Natural killer cell (primary cell): ENCODE measurements at regions not wholly inside any gene's neighbourhood (a gene's known extent, or its start where the extent isn't known, plus 50 kb on each side); places are given as distances from the start of the nearest gene placed in this dataset.

Experiments
- ATAC-seq, 3 donors: fragments of 150-1000 bp in 2 of 3; fragments of 200-7000 bp in 1 of 3; cut with Tn5 transposase; 1 replicate in 1 of 3; 2 replicates in 2 of 3; pipeline ENCODE4 v1.10.0; 2021; ENCODE audit warnings: mild to moderate bottlenecking in 2 of 3, moderate library complexity in 2 of 3
- DNase-seq, 2 donors: peaks; one replicate each; pipeline versions ENCODE4 v3.0.0 to v3.0.0-alpha.2; 2013 to 2021; ENCODE audit warnings: mixed read lengths in 1 of 2
- H3K27ac ChIP-seq: one replicate; pipeline ENCODE4 v1.5.1; 2013; ENCODE audit warnings: mild to moderate bottlenecking, low read length
- H3K27me3 ChIP-seq: one replicate; pipeline ENCODE4 v1.6.1; 2013; ENCODE audit warnings: low read length; ENCODE audit not compliant: control insufficient read depth, insufficient read depth
- H3K36me3 ChIP-seq: one replicate; pipeline ENCODE4 v1.6.1; 2013; ENCODE audit warnings: low read length; ENCODE audit not compliant: control insufficient read depth, insufficient read depth
- H3K4me1 ChIP-seq: one replicate; pipeline ENCODE4 v1.6.1; 2013; ENCODE audit warnings: low read length; ENCODE audit not compliant: control insufficient read depth, insufficient read depth
- H3K4me3 ChIP-seq: one replicate; pipeline ENCODE4 v1.5.1; 2013; ENCODE audit warnings: low read length
- H3K9me3 ChIP-seq: one replicate; pipeline ENCODE4 v1.6.1; 2013; ENCODE audit warnings: low read length; ENCODE audit not compliant: control insufficient read depth, insufficient read depth
- H3K27ac Mint-ChIP-seq, 2 donors: one replicate each; pipeline ENCODE4 v1.8.0; 2022; ENCODE audit warnings: mild to moderate bottlenecking in 2 of 2, mixed read lengths in 2 of 2, moderate library complexity in 1 of 2
- H3K27me3 Mint-ChIP-seq, 2 donors: one replicate each; pipeline ENCODE4 v1.8.0; 2022; ENCODE audit warnings: low read depth in 2 of 2, mixed read lengths in 2 of 2
- H3K36me3 Mint-ChIP-seq: one replicate; pipeline ENCODE4 v1.8.0; 2022; ENCODE audit warnings: mixed read lengths
- H3K4me1 Mint-ChIP-seq, 2 donors: one replicate each; pipeline ENCODE4 v1.8.0; 2022; ENCODE audit warnings: mixed read lengths in 2 of 2
- H3K4me3 Mint-ChIP-seq: one replicate; pipeline ENCODE4 v1.8.0; 2022; ENCODE audit warnings: mild to moderate bottlenecking, moderate library complexity, mixed read lengths
- H3K9me3 Mint-ChIP-seq, 2 donors: one replicate each; pipeline ENCODE4 v1.8.0; 2022; ENCODE audit warnings: mixed read lengths in 2 of 2
- WGBS: methylation state at CpG from one replicate; pipeline ENCODE4 v1.1.7; 2013; ENCODE audit warnings: missing lambda C conversion rate; ENCODE audit not compliant: insufficient coverage; 5-methylcytosine and 5-hydroxymethylcytosine counted together
- intact Hi-C: fragments of 100-400 bp; cut with micrococcal nuclease; formaldehyde crosslinking; loops from one replicate; pipeline ENCODE4 v1.14.2; 2022
- TF ChIP-seq, protein P1 (sequence below): fragments of 200-600 bp; IDR thresholded peaks from one replicate; pipeline ENCODE4 v1.8.0; 2022; ENCODE audit warnings: antibody characterized with exemption

DNA sequence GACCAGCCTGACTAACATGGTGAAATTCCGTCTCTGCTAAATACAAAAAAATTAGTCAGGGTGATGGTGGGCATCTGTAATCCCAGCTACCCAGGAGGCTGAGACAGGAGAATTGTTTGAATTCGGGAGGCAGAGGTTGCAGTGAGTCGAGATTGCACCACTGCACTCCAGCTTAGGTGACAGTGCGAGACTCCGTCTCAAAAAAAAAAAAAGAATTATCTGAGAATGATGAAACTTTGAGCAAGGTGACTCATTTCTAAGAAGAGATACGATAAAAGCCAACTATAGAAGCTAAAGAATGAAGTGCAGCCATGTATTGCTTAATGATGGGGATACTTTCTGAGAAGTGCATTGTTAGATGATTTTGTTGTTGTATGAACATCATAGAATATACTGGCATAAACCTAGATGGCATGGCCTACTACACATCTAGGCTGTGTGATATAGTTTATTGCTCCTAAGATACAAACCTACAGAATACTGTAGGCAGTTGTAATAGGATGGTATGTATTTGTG lies 64.7 kb downstream of the SNRPE start:
- ATAC-seq (peak in 1 of 3 donors; percentile 24), DNase-seq (no peak)
- Histone ChIP-seq H3K27ac (no peak overlapping the region), H3K4me3 (no peak overlapping the region), H3K9me3 (no peaks in the 10 kb centered on the region), H3K36me3 (no peaks in the 10 kb centered on the region), H3K27me3 (no peaks in the 10 kb centered on the region), H3K4me1 (no peaks in the 10 kb centered on the region)
- 91% methylated on average over 6 of the region's 6 CpGs for WGBS
- no peaks in the 10 kb centered on the region for H3K9me3 Mint-ChIP-seq
- H3K4me1 Mint-ChIP-seq: peaks cover 8 to 11% of the 10 kb centered on the region in 2 donors
- H3K27me3 Mint-ChIP-seq: peaks cover 0 to 4% of the 10 kb centered on the region in 2 donors
- intact Hi-C loops: no loop called here
- H3K4me3 Mint-ChIP-seq: no peak overlapping the region
- no peak overlapping the region for H3K27ac Mint-ChIP-seq
- TF ChIP-seq, protein P1, sequence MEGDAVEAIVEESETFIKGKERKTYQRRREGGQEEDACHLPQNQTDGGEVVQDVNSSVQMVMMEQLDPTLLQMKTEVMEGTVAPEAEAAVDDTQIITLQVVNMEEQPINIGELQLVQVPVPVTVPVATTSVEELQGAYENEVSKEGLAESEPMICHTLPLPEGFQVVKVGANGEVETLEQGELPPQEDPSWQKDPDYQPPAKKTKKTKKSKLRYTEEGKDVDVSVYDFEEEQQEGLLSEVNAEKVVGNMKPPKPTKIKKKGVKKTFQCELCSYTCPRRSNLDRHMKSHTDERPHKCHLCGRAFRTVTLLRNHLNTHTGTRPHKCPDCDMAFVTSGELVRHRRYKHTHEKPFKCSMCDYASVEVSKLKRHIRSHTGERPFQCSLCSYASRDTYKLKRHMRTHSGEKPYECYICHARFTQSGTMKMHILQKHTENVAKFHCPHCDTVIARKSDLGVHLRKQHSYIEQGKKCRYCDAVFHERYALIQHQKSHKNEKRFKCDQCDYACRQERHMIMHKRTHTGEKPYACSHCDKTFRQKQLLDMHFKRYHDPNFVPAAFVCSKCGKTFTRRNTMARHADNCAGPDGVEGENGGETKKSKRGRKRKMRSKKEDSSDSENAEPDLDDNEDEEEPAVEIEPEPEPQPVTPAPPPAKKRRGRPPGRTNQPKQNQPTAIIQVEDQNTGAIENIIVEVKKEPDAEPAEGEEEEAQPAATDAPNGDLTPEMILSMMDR: no peak
- H3K36me3 Mint-ChIP-seq: no peaks in the 10 kb centered on the region

DNA sequence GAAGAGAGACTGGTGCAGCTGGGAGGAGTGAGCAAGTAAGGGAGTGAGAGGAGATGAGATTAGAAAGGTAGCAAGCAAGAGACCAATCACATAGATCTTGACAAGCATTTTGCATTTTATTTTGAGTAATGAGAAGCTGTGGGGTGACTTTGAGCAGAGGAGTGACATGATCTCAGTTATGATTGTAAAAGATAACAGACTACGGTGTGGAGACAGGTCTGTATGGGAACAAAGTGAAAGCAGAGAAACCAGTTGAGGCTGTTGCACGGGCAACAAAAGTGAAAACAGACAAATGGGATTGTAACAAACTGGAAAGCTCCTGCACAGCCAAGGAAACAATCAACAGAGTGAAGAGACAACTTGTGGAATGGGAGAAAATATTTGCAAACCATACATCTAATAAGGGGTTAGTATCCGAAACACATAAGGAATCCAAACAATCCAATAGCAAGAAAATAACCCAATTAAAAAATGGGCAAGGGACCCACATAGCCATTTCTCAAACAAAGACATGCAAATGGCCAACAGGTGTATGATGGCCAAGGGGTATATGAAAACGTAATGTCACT lies 68.4 kb downstream of the SNRPE start:
- H3K9me3 ChIP-seq: no peaks in the 10 kb centered on the region
- no peak overlapping the region for H3K27ac ChIP-seq
- H3K27me3 ChIP-seq: no peaks in the 10 kb centered on the region
- Mint-ChIP-seq H3K4me3 (no peak overlapping the region), H3K27ac (no peak overlapping the region), H3K9me3 (no peaks in the 10 kb centered on the region), H3K36me3 (no peaks in the 10 kb centered on the region), H3K4me1 (peaks cover 8 to 11% of the 10 kb centered on the region in 2 donors), H3K27me3 (peaks cover 1 to 4% of the 10 kb centered on the region in 2 donors)
- TF ChIP-seq, protein P1: no peak
- no peak overlapping the region for H3K4me3 ChIP-seq
- no peaks in the 10 kb centered on the region for H3K36me3 ChIP-seq
- no peak for ATAC-seq
- no peak for DNase-seq
- WGBS: 43% methylated on average over 2 of the region's 4 CpGs
- no peaks in the 10 kb centered on the region for H3K4me1 ChIP-seq
- intact Hi-C loops: no loop called here

- intact Hi-C loops: no loop called here
- no peak overlapping the region for H3K27ac Mint-ChIP-seq
- Histone ChIP-seq H3K4me3 (no peak overlapping the region), H3K27ac (no peak overlapping the region), H3K27me3 (no peaks in the 10 kb centered on the region), H3K4me1 (no peaks in the 10 kb centered on the region), H3K36me3 (no peaks in the 10 kb centered on the region), H3K9me3 (no peaks in the 10 kb centered on the region)
- H3K4me1 Mint-ChIP-seq: peaks cover 8 to 11% of the 10 kb centered on the region in 2 donors
- no peaks in the 10 kb centered on the region for H3K36me3 Mint-ChIP-seq
- H3K9me3 Mint-ChIP-seq: no peaks in the 10 kb centered on the region
- TF ChIP-seq, protein P1: no peak
- H3K4me3 Mint-ChIP-seq: no peak overlapping the region
- ATAC-seq (no peak), DNase-seq (no peak)
- no CpG with 5 or more reads among the region's 3 CpGs for WGBS
- H3K27me3 Mint-ChIP-seq: peaks cover 6% of the 10 kb centered on the region in 2 donors
These were observed 68.9 kb downstream of the SNRPE start for GRCh38 chr1:203930342-203930741.

DNA sequence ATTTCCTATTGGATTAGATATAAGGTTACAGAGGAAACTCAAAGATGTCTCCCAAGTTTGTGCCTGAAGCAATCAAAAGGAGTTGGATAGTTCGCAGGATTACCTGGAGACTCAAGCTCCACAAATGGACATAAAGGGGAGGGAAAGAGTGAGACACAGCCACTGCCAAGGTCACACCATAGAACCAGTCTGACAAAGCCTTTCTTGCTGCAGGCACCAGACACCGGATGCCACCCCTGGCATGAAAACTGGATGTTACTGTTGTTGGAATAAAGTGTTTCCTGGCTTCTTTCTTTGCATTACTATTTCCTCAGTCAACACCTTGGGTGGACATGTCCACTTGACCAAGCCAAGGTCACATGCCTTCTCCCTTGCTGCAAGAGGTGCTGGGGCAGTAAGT lies 70.6 kb downstream of the SNRPE start:
- no peaks in the 10 kb centered on the region for H3K36me3 Mint-ChIP-seq
- 94% methylated on average over 2 of the region's 2 CpGs for WGBS
- H3K27me3 Mint-ChIP-seq: peaks cover 6 to 15% of the 10 kb centered on the region in 2 donors
- Histone ChIP-seq H3K9me3 (no peaks in the 10 kb centered on the region), H3K27ac (no peak overlapping the region), H3K27me3 (no peaks in the 10 kb centered on the region), H3K4me3 (no peak overlapping the region), H3K36me3 (no peaks in the 10 kb centered on the region), H3K4me1 (no peaks in the 10 kb centered on the region)
- no peaks in the 10 kb centered on the region for H3K9me3 Mint-ChIP-seq
- no peak overlapping the region for H3K4me3 Mint-ChIP-seq
- TF ChIP-seq, protein P1: no peak
- no peak overlapping the region for H3K27ac Mint-ChIP-seq
- ATAC-seq (no peak), DNase-seq (no peak)
- intact Hi-C loops: no loop called here
- peaks cover 8 to 11% of the 10 kb centered on the region in 2 donors for H3K4me1 Mint-ChIP-seq
